ENCODE measurements at regions not wholly inside any gene's neighbourhood (a gene's known extent, or its start where the extent isn't known, plus 50 kb on each side); places are given as distances from the start of the nearest gene placed in this dataset.

- ChIA-PET CTCF (no interaction called here), POLR2A (no interaction called here)
- Mint-ChIP-seq H3K27me3 (ENCODE audit: low read depth) (peaks cover 10% of the 10 kb centered on the region), H3K4me3 (no peak overlapping the region), H3K27ac (no peak overlapping the region), H3K4me1 (peaks cover 25% of the 10 kb centered on the region), H3K9me3 (no peaks in the 10 kb centered on the region), H3K36me3 (no peaks in the 10 kb centered on the region)
- TF ChIP-seq FOXP1 (CRISPR knock-in tag; IDR thresholded peaks at IDR 0.05; ENCODE audit: borderline replicate concordance) (no peak), FOXK1 (CRISPR knock-in tag; IDR thresholded peaks at IDR 0.05) (no peak), IRF1 (CRISPR knock-in tag; IDR thresholded peaks at IDR 0.05) (no peak), CDX4 (CRISPR knock-in tag; IDR thresholded peaks at IDR 0.05; ENCODE audit: borderline replicate concordance) (no peak), JAZF1 (CRISPR knock-in tag; IDR thresholded peaks at IDR 0.05) (no peak), ZNF671 (CRISPR knock-in tag; IDR thresholded peaks at IDR 0.05) (no peak), FOXP4 (CRISPR knock-in tag; IDR thresholded peaks at IDR 0.05) (no peak), ATF1 (CRISPR knock-in tag; IDR thresholded peaks at IDR 0.05) (no peak), PRDM15 (CRISPR knock-in tag; IDR thresholded peaks at IDR 0.05) (no peak)
- DNase-seq (ENCODE audit: low spot score) (no peak), ATAC-seq (peak; percentile 43; the same call in 1 of the 2 replicates)
These were observed 402.1 kb downstream of the ZNF521 start for GRCh38 chr18:24949908-24950307.

- no peak for ATAC-seq
- Mint-ChIP-seq H3K4me3 (no peak overlapping the region), H3K27ac (no peak overlapping the region), H3K36me3 (no peaks in the 10 kb centered on the region), H3K9me3 (no peaks in the 10 kb centered on the region), H3K4me1 (peaks cover 20% of the 10 kb centered on the region), H3K27me3 (ENCODE audit: low read depth) (peaks cover 7% of the 10 kb centered on the region; the same call in 1 of the 2 replicates)
- DNase-seq (ENCODE audit: low spot score): no peak
- POLR2A ChIA-PET: no interaction called here
- CTCF ChIA-PET: no interaction called here
- TF ChIP-seq ZNF416 (CRISPR knock-in tag; IDR thresholded peaks at IDR 0.05) (no peak), JUN (CRISPR knock-in tag; IDR thresholded peaks at IDR 0.05) (no peak), ZBTB43 (CRISPR knock-in tag; IDR thresholded peaks at IDR 0.05) (no peak), ATF6 (CRISPR knock-in tag; IDR thresholded peaks at IDR 0.05) (no peak), ZNF532 (CRISPR knock-in tag; IDR thresholded peaks at IDR 0.05; ENCODE audit: borderline replicate concordance) (no peak), E2F5 (CRISPR knock-in tag; IDR thresholded peaks at IDR 0.05) (no peak), PRRX2 (CRISPR knock-in tag; IDR thresholded peaks at IDR 0.05) (no peak)
These were observed 397.6 kb downstream of the ZNF521 start for GRCh38 chr18:24954341-24954740.

Measured in WTC11 (cell line).